Endothelial cell of umbilical vein (primary cell): ENCODE measurements at regions not wholly inside any gene's neighbourhood (a gene's known extent, or its start where the extent isn't known, plus 50 kb on each side); places are given as distances from the start of the nearest gene placed in this dataset.

Source experiments
- BruUV-seq: library from RNA; stranded (reverse); fragments of 400-500 nt; replicated peaks from 2 replicates; lab custom pipeline; 2021; lab: Mats Ljungman, UMichigan
- CTCF ChIA-PET: fragments of 300-600, 350-600 bp; sonication (Branson Sonifier 250); formaldehyde crosslinking; loops from one replicate; lab custom pipeline; 2021; ENCODE audit warnings: antibody characterized with exemption, inconsistent platforms; lab: Charles Lee
- POLR2A ChIA-PET: fragments of 300-600, 350-600 bp; sonication (Branson Sonifier 250); formaldehyde crosslinking; loops from one replicate; lab custom pipeline; 2021; ENCODE audit warnings: antibody characterized with exemption, inconsistent platforms; lab: Charles Lee
- DNase-seq: peaks from one replicate; pipeline ENCODE4 v3.0.0-alpha.2; 2011; ENCODE audit warnings: low read depth, low spot score
- FAIRE-seq: peaks from 2 replicates; lab custom pipeline; 2011; peaks lifted over from hg19 to GRCh38; lab: Jason Lieb, UNC
- H2AFZ ChIP-seq: 2 replicates; pipeline ENCODE4 v1.6.0; 2012; ENCODE audit warnings: low read depth, low read length, control low read depth, inconsistent platforms
- H3K27ac ChIP-seq: 2 replicates; pipeline ENCODE4 v1.5.1; 2011; ENCODE audit warnings: low read depth, mild to moderate bottlenecking, control low read depth, low read length, moderate library complexity; ENCODE audit not compliant: insufficient read depth
- H3K27me3 ChIP-seq, 2 experiments: 2 replicates each; pipeline versions ENCODE4 v1.6.0 to v1.6.1; 2011; ENCODE audit warnings: low read length in 2 of 2, mixed read lengths in 1 of 2; ENCODE audit not compliant: control insufficient read depth in 2 of 2, insufficient read depth in 2 of 2
- H3K36me3 ChIP-seq, 2 experiments: 2 replicates in 1 of 2; 3 replicates in 1 of 2; pipeline ENCODE4 v1.5.1; 2011; ENCODE audit warnings: low read length in 2 of 2, mild to moderate bottlenecking in 1 of 2, moderate library complexity in 1 of 2; ENCODE audit not compliant: control insufficient read depth in 2 of 2, insufficient read depth in 2 of 2; ENCODE audit errors: extremely low read depth in 1 of 2
- H3K4me1 ChIP-seq: 3 replicates; pipeline ENCODE4 v1.5.1; 2011; ENCODE audit warnings: mild to moderate bottlenecking, low read length; ENCODE audit not compliant: control insufficient read depth, insufficient read depth; ENCODE audit errors: extremely low read depth
- H3K4me2 ChIP-seq: 2 replicates; pipeline ENCODE4 v1.6.1; 2011; ENCODE audit warnings: low read length, control low read depth, mixed read lengths; ENCODE audit not compliant: insufficient read depth
- H3K4me3 ChIP-seq, 3 experiments: fragments of 200-600 bp in 1 of 3; sonication (generic), shearing (Covaris generic) in 1 of 3; replicated peaks in 1 of 3; 2 replicates each; pipeline ENCODE4 v1.5.1; 2011 to 2016; ENCODE audit warnings: control low read depth in 3 of 3, low read length in 3 of 3, mild to moderate bottlenecking in 2 of 3, inconsistent platforms in 1 of 3, low read depth in 1 of 3, moderate library complexity in 1 of 3; ENCODE audit not compliant: insufficient read depth in 1 of 3
- H3K79me2 ChIP-seq: 2 replicates; pipeline ENCODE4 v1.6.0; 2012; ENCODE audit warnings: low read length, inconsistent platforms; ENCODE audit not compliant: control insufficient read depth, insufficient read depth
- H3K9ac ChIP-seq: replicated peaks from 2 replicates; pipeline ENCODE3; 2011; ENCODE audit warnings: low read length, control low read depth; ENCODE audit not compliant: insufficient read depth; ENCODE audit errors: extremely low read depth
- H3K9me1 ChIP-seq: replicated peaks from 3 replicates; pipeline ENCODE4 v1.6.0; 2011; ENCODE audit warnings: mild to moderate bottlenecking, low read length; ENCODE audit not compliant: control insufficient read depth, insufficient read depth; ENCODE audit errors: extremely low read depth
- H3K9me3 ChIP-seq: replicated peaks from 2 replicates; pipeline ENCODE4 v1.5.1; 2012; ENCODE audit warnings: low read length, inconsistent platforms; ENCODE audit not compliant: control insufficient read depth, insufficient read depth
- H4K20me1 ChIP-seq: replicated peaks from 2 replicates; pipeline ENCODE3; 2011; ENCODE audit warnings: mild to moderate bottlenecking, low read length; ENCODE audit not compliant: control insufficient read depth, insufficient read depth; ENCODE audit errors: extremely low read depth
- CTCF ChIP-seq, 2 donors: IDR thresholded peaks; 1 replicate in 1 of 2; 2 replicates in 1 of 2; pipeline ENCODE4 v1.5.1; 2011; ENCODE audit warnings: low read length in 2 of 2, mild to moderate bottlenecking in 2 of 2, moderate library complexity in 2 of 2, control low read depth in 1 of 2, inconsistent platforms in 1 of 2, low read depth in 1 of 2; ENCODE audit not compliant: insufficient read depth in 1 of 2; ENCODE audit errors: extremely low read depth in 1 of 2
- EZH2 ChIP-seq: IDR thresholded peaks from 2 replicates; pipeline ENCODE4 v1.6.1; 2012; ENCODE audit warnings: borderline replicate concordance, low read depth, mild to moderate bottlenecking, moderate library complexity, low read length, inconsistent platforms; ENCODE audit not compliant: severe bottlenecking
- FOS ChIP-seq: IDR thresholded peaks from 2 replicates; pipeline ENCODE4 v1.6.1; 2011; ENCODE audit warnings: mild to moderate bottlenecking, low read length, moderate library complexity, borderline replicate concordance; ENCODE audit not compliant: insufficient read depth
- GATA2 ChIP-seq: IDR thresholded peaks from 2 replicates; pipeline ENCODE4 v1.7.0; 2011; ENCODE audit warnings: low read depth, mild to moderate bottlenecking, moderate library complexity, mixed read lengths, low read length; ENCODE audit not compliant: insufficient read length, insufficient read depth
- JUN ChIP-seq: IDR thresholded peaks from 2 replicates; pipeline ENCODE4 v1.6.1; 2011; ENCODE audit warnings: borderline replicate concordance, low read depth; ENCODE audit not compliant: insufficient read length, insufficient read depth
- MAX ChIP-seq: IDR thresholded peaks from 2 replicates; pipeline ENCODE4 v1.6.1; 2011; ENCODE audit not compliant: insufficient read depth, insufficient read length
- MYC ChIP-seq: IDR thresholded peaks from one replicate; pipeline ENCODE4 v1.6.1; 2011; ENCODE audit warnings: mild to moderate bottlenecking, low read depth, low read length
- POLR2A ChIP-seq: IDR thresholded peaks from 2 replicates; pipeline ENCODE4 v1.6.1; 2012; ENCODE audit warnings: low read depth, mild to moderate bottlenecking, control low read depth, low read length
- POLR2AphosphoS5 ChIP-seq: IDR thresholded peaks from 2 replicates; pipeline ENCODE4 v1.6.1; 2012; ENCODE audit warnings: low read depth, mild to moderate bottlenecking, control low read depth, low read length, moderate library complexity; ENCODE audit not compliant: insufficient read depth
- dilution Hi-C: fragments of 300-500 bp; cut with MboI; formaldehyde crosslinking; loops from one replicate; pipeline ENCODE4 v1.15.0; 2019; ENCODE audit warnings: low sequenced_read_pairs; ENCODE audit not compliant: extremely low pct_ligation_motif_present
- intact Hi-C: fragments of 100-400 bp; cut with micrococcal nuclease; formaldehyde crosslinking; loops from one replicate; pipeline ENCODE4 v1.10.0; 2022

- H3K9me1 ChIP-seq = no peaks in the 10 kb centered on the region
- FAIRE-seq (no peak), DNase-seq (no peak)
- no peaks in the 10 kb centered on the region for H4K20me1 ChIP-seq
- no peak overlapping the region for H3K4me3 ChIP-seq
- intact Hi-C loops (no loop called here), dilution Hi-C loops (no loop called here)
- no TSS peak for BruUV-seq
- H3K36me3 ChIP-seq = no peaks in the 10 kb centered on the region
- H3K4me1 ChIP-seq = no peaks in the 10 kb centered on the region
- H3K79me2 ChIP-seq = no peaks in the 10 kb centered on the region
- H3K4me2 ChIP-seq = no peak overlapping the region
- ChIA-PET POLR2A (no interaction called here), CTCF (no interaction called here)
- H3K27me3 ChIP-seq = no peaks in the 10 kb centered on the region
- TF ChIP-seq EZH2 (no peak), MYC (no peak)
- H3K9me3 ChIP-seq = no peaks in the 10 kb centered on the region
- no peak overlapping the region for H3K27ac ChIP-seq
- no peak overlapping the region for H2AFZ ChIP-seq
- no peak overlapping the region for H3K9ac ChIP-seq
Observed at GRCh38 chr16:65634833-65635232, 513.0 kb upstream of the CDH11 start.

- no TSS peak for BruUV-seq
- POLR2A ChIA-PET = no interaction called here
Observed at GRCh38 chr16:65634291-65634690, 512.4 kb upstream of the CDH11 start.

More at GRCh38 chr16:65634291-65634690, 512.4 kb upstream of the CDH11 start:
- Histone ChIP-seq H3K4me1 (no peaks in the 10 kb centered on the region), H2AFZ (no peak overlapping the region), H3K4me2 (no peak overlapping the region), H3K36me3 (no peaks in the 10 kb centered on the region), H3K4me3 (no peak overlapping the region), H3K27ac (no peak overlapping the region), H3K79me2 (no peaks in the 10 kb centered on the region), H3K9me1 (no peaks in the 10 kb centered on the region), H3K9me3 (no peaks in the 10 kb centered on the region), H3K27me3 (no peaks in the 10 kb centered on the region), H3K9ac (no peak overlapping the region), H4K20me1 (no peaks in the 10 kb centered on the region)
- FAIRE-seq (no peak), DNase-seq (no peak)
- dilution Hi-C loops (no loop called here), intact Hi-C loops (no loop called here)
- TF ChIP-seq POLR2AphosphoS5 (no peak), FOS (no peak), JUN (no peak), MAX (no peak), MYC (no peak), CTCF (IDR thresholded peaks at IDR 0.05; ENCODE audit: extremely low read depth in 1 of 2, insufficient read depth in 1 of 2, low read depth in 1 of 2, low read length in 2 of 2) (no peak), POLR2A (no peak), EZH2 (no peak), GATA2 (no peak)
- CTCF ChIA-PET = no interaction called here
